ENCODE measurements at regions not wholly inside any gene's neighbourhood (a gene's known extent, or its start where the extent isn't known, plus 50 kb on each side); places are given as distances from the start of the nearest gene placed in this dataset.

DNA sequence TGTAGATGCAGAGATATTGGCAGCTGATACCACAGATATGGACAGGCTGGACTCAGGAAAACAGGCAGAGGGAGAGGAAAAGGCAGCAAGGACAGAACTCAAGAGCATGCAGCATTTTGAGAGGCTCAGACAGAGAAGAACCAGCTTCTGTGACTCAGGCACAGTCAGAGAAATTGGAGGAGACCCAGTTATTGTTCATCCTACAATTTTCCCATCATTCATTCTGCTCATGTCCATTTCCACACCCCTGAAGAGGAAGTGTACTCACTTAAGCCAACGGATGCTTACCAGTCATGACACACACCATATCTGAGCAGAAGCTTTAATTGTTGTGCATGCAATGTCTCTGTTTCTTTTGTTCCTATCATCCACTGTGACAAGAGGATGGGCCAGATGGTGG lies 359.8 kb upstream of the HTR2A start:
- no peak for TF ChIP-seq SCRT2 (tag by site-specific recombination; IDR thresholded peaks at IDR 0.05)
- TF ChIP-seq, protein P1, sequence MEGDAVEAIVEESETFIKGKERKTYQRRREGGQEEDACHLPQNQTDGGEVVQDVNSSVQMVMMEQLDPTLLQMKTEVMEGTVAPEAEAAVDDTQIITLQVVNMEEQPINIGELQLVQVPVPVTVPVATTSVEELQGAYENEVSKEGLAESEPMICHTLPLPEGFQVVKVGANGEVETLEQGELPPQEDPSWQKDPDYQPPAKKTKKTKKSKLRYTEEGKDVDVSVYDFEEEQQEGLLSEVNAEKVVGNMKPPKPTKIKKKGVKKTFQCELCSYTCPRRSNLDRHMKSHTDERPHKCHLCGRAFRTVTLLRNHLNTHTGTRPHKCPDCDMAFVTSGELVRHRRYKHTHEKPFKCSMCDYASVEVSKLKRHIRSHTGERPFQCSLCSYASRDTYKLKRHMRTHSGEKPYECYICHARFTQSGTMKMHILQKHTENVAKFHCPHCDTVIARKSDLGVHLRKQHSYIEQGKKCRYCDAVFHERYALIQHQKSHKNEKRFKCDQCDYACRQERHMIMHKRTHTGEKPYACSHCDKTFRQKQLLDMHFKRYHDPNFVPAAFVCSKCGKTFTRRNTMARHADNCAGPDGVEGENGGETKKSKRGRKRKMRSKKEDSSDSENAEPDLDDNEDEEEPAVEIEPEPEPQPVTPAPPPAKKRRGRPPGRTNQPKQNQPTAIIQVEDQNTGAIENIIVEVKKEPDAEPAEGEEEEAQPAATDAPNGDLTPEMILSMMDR (tag by site-specific recombination; IDR thresholded peaks at IDR 0.05), result no peak
- TF ChIP-seq, protein P2, sequence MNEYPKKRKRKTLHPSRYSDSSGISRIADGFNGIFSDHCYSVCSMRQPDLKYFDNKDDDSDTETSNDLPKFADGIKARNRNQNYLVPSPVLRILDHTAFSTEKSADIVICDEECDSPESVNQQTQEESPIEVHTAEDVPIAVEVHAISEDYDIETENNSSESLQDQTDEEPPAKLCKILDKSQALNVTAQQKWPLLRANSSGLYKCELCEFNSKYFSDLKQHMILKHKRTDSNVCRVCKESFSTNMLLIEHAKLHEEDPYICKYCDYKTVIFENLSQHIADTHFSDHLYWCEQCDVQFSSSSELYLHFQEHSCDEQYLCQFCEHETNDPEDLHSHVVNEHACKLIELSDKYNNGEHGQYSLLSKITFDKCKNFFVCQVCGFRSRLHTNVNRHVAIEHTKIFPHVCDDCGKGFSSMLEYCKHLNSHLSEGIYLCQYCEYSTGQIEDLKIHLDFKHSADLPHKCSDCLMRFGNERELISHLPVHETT (tag by site-specific recombination; IDR thresholded peaks at IDR 0.05), result no peak
